SK-N-SH treated with all-trans-retinoic acid at 6 μM for 48 hours (cell line): ENCODE measurements at regions not wholly inside any gene's neighbourhood (a gene's known extent, or its start where the extent isn't known, plus 50 kb on each side); places are given as distances from the start of the nearest gene placed in this dataset.

Experiments used
- ATAC-seq: fragments of 200-7000 bp; cut with Tn5 transposase; 3 replicates; pipeline ENCODE4 v1.9.1; 2020; ENCODE audit warnings: mild to moderate bottlenecking, moderate library complexity
- ARNTL ChIP-seq: fragments of 450-650 bp; formaldehyde crosslinking; IDR thresholded peaks from 2 replicates; pipeline ENCODE4 v1.5.0; 2020; ENCODE audit warnings: low read depth, mild to moderate bottlenecking, moderate library complexity, borderline replicate concordance
- BACH2 ChIP-seq: fragments of 250-450 bp; sonication (Bioruptor Pico); IDR thresholded peaks from 2 replicates; pipeline ENCODE4 v1.9.0; 2021; ENCODE audit warnings: mild to moderate bottlenecking, borderline replicate concordance
- CSDC2 ChIP-seq: fragments of 250-450 bp; sonication (Bioruptor Pico); IDR thresholded peaks from 2 replicates; pipeline ENCODE4 v1.5.0; 2020; ENCODE audit warnings: mild to moderate bottlenecking, moderate library complexity
- ESRRG ChIP-seq: fragments of 250-450 bp; sonication (Bioruptor Pico); IDR thresholded peaks from 2 replicates; pipeline ENCODE4 v1.6.1; 2021; ENCODE audit warnings: mild to moderate bottlenecking
- GLIS3 ChIP-seq: fragments of 250-450 bp; sonication (Bioruptor Pico); IDR thresholded peaks from 2 replicates; pipeline ENCODE4 v1.5.0; 2020; ENCODE audit warnings: mild to moderate bottlenecking, moderate library complexity
- POU6F1 ChIP-seq: fragments of 250-450 bp; sonication (Bioruptor Pico); IDR thresholded peaks from 2 replicates; pipeline ENCODE4 v1.8.0; 2021; ENCODE audit warnings: low read depth, mild to moderate bottlenecking, moderate library complexity, borderline replicate concordance
- PPARA ChIP-seq: fragments of 250-450 bp; sonication (Bioruptor Pico); IDR thresholded peaks from 2 replicates; pipeline ENCODE4 v1.5.0; 2020; ENCODE audit warnings: mild to moderate bottlenecking, borderline replicate concordance
- RARB ChIP-seq: fragments of 250-450 bp; sonication (Bioruptor Pico); IDR thresholded peaks from 2 replicates; pipeline ENCODE4 v1.8.0; 2021; ENCODE audit warnings: mild to moderate bottlenecking, moderate library complexity
- SNAI2 ChIP-seq: fragments of 250-450 bp; sonication (Bioruptor Pico); IDR thresholded peaks from 2 replicates; pipeline ENCODE4 v1.5.0; 2020; ENCODE audit warnings: mild to moderate bottlenecking, moderate library complexity
- TOX ChIP-seq: fragments of 250-450 bp; sonication (Bioruptor Pico); IDR thresholded peaks from 2 replicates; pipeline ENCODE4 v1.8.0; 2021; ENCODE audit warnings: mild to moderate bottlenecking, moderate library complexity, borderline replicate concordance
- ZC3H10 ChIP-seq: fragments of 250-450 bp; sonication (Bioruptor Pico); IDR thresholded peaks from 2 replicates; pipeline ENCODE4 v1.5.1; 2021; ENCODE audit warnings: mild to moderate bottlenecking, moderate library complexity
- ZFP3 ChIP-seq: fragments of 250-450 bp; sonication (Bioruptor Pico); IDR thresholded peaks from 2 replicates; pipeline ENCODE4 v1.5.0; 2020; ENCODE audit warnings: mild to moderate bottlenecking, moderate library complexity
- ZFP30 ChIP-seq: fragments of 450-650 bp; formaldehyde crosslinking; IDR thresholded peaks from 2 replicates; pipeline ENCODE4 v1.5.0; 2022; ENCODE audit warnings: mild to moderate bottlenecking, moderate library complexity
- ZNF565 ChIP-seq: fragments of 450-650 bp; formaldehyde crosslinking; conservative IDR thresholded peaks from 2 replicates; pipeline ENCODE4 v1.5.0; 2020; ENCODE audit warnings: low read depth, mild to moderate bottlenecking, moderate library complexity
- ZNF70 ChIP-seq: fragments of 450-650 bp; formaldehyde crosslinking; IDR thresholded peaks from 2 replicates; pipeline ENCODE4 v1.5.0; 2020; ENCODE audit warnings: mild to moderate bottlenecking, moderate library complexity
- ZNF8 ChIP-seq: fragments of 450-650 bp; formaldehyde crosslinking; IDR thresholded peaks from 2 replicates; pipeline ENCODE4 v1.5.0; 2020; ENCODE audit warnings: mild to moderate bottlenecking, moderate library complexity
- TF ChIP-seq, protein P1 (sequence below): fragments of 250-450 bp; sonication (Bioruptor Pico); IDR thresholded peaks from 2 replicates; pipeline ENCODE4 v1.5.0; 2020; ENCODE audit warnings: mild to moderate bottlenecking, moderate library complexity
- TF ChIP-seq, protein P2 (sequence below): fragments of 250-450 bp; sonication (Bioruptor Pico); IDR thresholded peaks from 2 replicates; pipeline ENCODE4 v1.5.1; 2020; ENCODE audit warnings: low read depth, mild to moderate bottlenecking, moderate library complexity

DNA sequence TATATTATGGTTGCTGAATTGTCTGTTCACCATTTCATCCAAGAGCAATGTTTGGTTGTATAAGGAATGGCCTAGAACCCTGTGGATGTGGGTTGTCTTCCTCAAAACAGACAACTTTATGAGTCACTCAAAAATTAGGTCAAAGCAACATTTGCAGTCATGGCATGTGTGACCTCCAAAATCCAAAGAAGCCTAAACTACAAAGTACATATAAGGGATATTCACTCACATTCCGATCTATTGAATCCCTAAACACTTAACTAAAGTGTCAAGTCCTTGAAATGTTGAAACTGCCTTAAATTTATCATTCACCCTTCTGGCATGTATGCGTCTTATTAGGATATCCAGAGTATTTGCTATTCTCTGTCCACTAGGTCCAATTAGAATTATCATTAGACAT is 491.5 kb downstream of the NUF2 start:
- no peak for ATAC-seq
- TF ChIP-seq ZC3H10: no peak
- TF ChIP-seq CSDC2: no peak
- no peak for TF ChIP-seq GLIS3 (CRISPR knock-in tag)
- no peak for TF ChIP-seq ZFP3 (CRISPR knock-in tag)
- no peak for TF ChIP-seq ZNF8 (CRISPR knock-in tag)
- no peak for TF ChIP-seq ZNF565 (CRISPR knock-in tag)
- no peak for TF ChIP-seq RARB (CRISPR knock-in tag)
- TF ChIP-seq, protein P1, sequence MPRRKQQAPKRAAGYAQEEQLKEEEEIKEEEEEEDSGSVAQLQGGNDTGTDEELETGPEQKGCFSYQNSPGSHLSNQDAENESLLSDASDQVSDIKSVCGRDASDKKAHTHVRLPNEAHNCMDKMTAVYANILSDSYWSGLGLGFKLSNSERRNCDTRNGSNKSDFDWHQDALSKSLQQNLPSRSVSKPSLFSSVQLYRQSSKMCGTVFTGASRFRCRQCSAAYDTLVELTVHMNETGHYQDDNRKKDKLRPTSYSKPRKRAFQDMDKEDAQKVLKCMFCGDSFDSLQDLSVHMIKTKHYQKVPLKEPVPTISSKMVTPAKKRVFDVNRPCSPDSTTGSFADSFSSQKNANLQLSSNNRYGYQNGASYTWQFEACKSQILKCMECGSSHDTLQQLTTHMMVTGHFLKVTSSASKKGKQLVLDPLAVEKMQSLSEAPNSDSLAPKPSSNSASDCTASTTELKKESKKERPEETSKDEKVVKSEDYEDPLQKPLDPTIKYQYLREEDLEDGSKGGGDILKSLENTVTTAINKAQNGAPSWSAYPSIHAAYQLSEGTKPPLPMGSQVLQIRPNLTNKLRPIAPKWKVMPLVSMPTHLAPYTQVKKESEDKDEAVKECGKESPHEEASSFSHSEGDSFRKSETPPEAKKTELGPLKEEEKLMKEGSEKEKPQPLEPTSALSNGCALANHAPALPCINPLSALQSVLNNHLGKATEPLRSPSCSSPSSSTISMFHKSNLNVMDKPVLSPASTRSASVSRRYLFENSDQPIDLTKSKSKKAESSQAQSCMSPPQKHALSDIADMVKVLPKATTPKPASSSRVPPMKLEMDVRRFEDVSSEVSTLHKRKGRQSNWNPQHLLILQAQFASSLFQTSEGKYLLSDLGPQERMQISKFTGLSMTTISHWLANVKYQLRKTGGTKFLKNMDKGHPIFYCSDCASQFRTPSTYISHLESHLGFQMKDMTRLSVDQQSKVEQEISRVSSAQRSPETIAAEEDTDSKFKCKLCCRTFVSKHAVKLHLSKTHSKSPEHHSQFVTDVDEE (CRISPR knock-in tag): no peak
- TF ChIP-seq ZFP30 (CRISPR knock-in tag): no peak
- TF ChIP-seq ARNTL (CRISPR knock-in tag): no peak
- no peak for TF ChIP-seq POU6F1 (CRISPR knock-in tag)
- no peak for TF ChIP-seq PPARA (CRISPR knock-in tag)
- TF ChIP-seq TOX (CRISPR knock-in tag): no peak
- no peak for TF ChIP-seq SNAI2 (CRISPR knock-in tag)
- no peak for TF ChIP-seq BACH2 (CRISPR knock-in tag)
- TF ChIP-seq, protein P2, sequence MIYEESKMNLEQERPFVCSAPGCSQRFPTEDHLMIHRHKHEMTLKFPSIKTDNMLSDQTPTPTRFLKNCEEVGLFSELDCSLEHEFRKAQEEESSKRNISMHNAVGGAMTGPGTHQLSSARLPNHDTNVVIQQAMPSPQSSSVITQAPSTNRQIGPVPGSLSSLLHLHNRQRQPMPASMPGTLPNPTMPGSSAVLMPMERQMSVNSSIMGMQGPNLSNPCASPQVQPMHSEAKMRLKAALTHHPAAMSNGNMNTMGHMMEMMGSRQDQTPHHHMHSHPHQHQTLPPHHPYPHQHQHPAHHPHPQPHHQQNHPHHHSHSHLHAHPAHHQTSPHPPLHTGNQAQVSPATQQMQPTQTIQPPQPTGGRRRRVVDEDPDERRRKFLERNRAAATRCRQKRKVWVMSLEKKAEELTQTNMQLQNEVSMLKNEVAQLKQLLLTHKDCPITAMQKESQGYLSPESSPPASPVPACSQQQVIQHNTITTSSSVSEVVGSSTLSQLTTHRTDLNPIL: no peak
- no peak for TF ChIP-seq ZNF70 (CRISPR knock-in tag)
- TF ChIP-seq, all 23 proteins: peak for 0

- ATAC-seq: no peak
- TF ChIP-seq, protein P1 (CRISPR knock-in tag): no peak
Measured at GRCh38 chr1:163820226-163820625, 498.5 kb downstream of the NUF2 start.

DNA sequence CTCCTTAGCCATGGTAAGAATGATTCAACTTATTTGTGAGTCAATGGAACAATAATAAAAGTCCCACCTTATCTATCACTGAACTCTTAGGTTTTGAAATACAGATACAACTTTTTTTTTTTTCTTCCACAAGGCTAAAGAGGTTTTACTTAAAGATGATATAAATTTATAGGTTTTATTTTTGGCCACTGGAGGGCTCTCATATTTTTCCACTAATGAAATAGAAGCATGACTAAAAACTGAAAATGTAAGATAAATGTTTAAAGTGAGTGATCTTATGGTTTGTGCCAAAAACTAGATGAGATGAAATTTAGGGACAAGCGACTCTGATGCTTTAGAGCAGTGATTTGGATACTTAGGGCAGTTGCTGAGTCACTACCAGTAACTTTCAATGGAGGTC is 499.0 kb downstream of the NUF2 start:
- no peak for ATAC-seq
- TF ChIP-seq PPARA (CRISPR knock-in tag): no peak
- no peak for TF ChIP-seq ESRRG (CRISPR knock-in tag)
- no peak for TF ChIP-seq RARB (CRISPR knock-in tag)
- TF ChIP-seq, protein P1 (CRISPR knock-in tag): no peak
- TF ChIP-seq BACH2 (CRISPR knock-in tag): no peak
- TF ChIP-seq ZNF70 (CRISPR knock-in tag): no peak
- no peak for TF ChIP-seq ZC3H10
- TF ChIP-seq TOX (CRISPR knock-in tag): no peak
- TF ChIP-seq GLIS3 (CRISPR knock-in tag): no peak
- no peak for TF ChIP-seq ZNF565 (CRISPR knock-in tag)
- no peak for TF ChIP-seq ZFP3 (CRISPR knock-in tag)
- TF ChIP-seq, all 23 proteins: peak for 0
